ENCODE measurements at regions not wholly inside any gene's neighbourhood (a gene's known extent, or its start where the extent isn't known, plus 50 kb on each side); places are given as distances from the start of the nearest gene placed in this dataset.

GRCh38 chr6:102773636-102774035 lies 1380.1 kb downstream of the GRIK2 start (continued):
- no peak for TF ChIP-seq IRF2 (CRISPR knock-in tag; IDR thresholded peaks at IDR 0.05; ENCODE audit: borderline replicate concordance, low read depth)
- no peak for TF ChIP-seq FOXP4 (CRISPR knock-in tag; IDR thresholded peaks at IDR 0.05)

GRCh38 chr6:102766963-102767362 lies 1373.5 kb downstream of the GRIK2 start:
- Mint-ChIP-seq H3K4me3 (no peak overlapping the region), H3K27me3 (ENCODE audit: low read depth) (no peaks in the 10 kb centered on the region), H3K9me3 (peaks cover 20% of the 10 kb centered on the region), H3K36me3 (peaks cover 13% of the 10 kb centered on the region), H3K4me1 (0 out of 2 replicates have a peak, but pooled peaks cover 4% of the 10 kb centered on the region), H3K27ac (no peak overlapping the region)
- POLR2A ChIA-PET: no interaction called here
- CTCF ChIA-PET: no interaction called here
- no peak for DNase-seq (ENCODE audit: low spot score)
- TF ChIP-seq SP1 (CRISPR knock-in tag; conservative IDR thresholded peaks at IDR 0.05) (no peak), FOXP1 (CRISPR knock-in tag; IDR thresholded peaks at IDR 0.05; ENCODE audit: borderline replicate concordance) (no peak), ZNF396 (CRISPR knock-in tag; IDR thresholded peaks at IDR 0.05; ENCODE audit: borderline replicate concordance) (no peak), ATF2 (CRISPR knock-in tag; IDR thresholded peaks at IDR 0.05; ENCODE audit: borderline replicate concordance, low read depth) (no peak), AR (CRISPR knock-in tag; IDR thresholded peaks at IDR 0.05) (no peak), TEAD4 (CRISPR knock-in tag; IDR thresholded peaks at IDR 0.05) (no peak)
- no peak for ATAC-seq

GRCh38 chr6:102764317-102764716 lies 1370.8 kb downstream of the GRIK2 start:
- ChIA-PET CTCF (no interaction called here), POLR2A (no interaction called here)
- ATAC-seq (no peak), DNase-seq (ENCODE audit: low spot score) (no peak)
- Mint-ChIP-seq H3K27ac (no peak overlapping the region), H3K9me3 (peaks cover 12% of the 10 kb centered on the region), H3K4me3 (no peak overlapping the region), H3K4me1 (0 out of 2 replicates have a peak, but pooled peaks cover 4% of the 10 kb centered on the region), H3K36me3 (peaks cover 7% of the 10 kb centered on the region; the same call in 1 of the 2 replicates), H3K27me3 (ENCODE audit: low read depth) (no peaks in the 10 kb centered on the region)
- TF ChIP-seq ZNF671 (CRISPR knock-in tag; IDR thresholded peaks at IDR 0.05): no peak
- TF ChIP-seq OVOL2 (CRISPR knock-in tag; IDR thresholded peaks at IDR 0.05; ENCODE audit: borderline replicate concordance): no peak
- no peak for TF ChIP-seq ATF1 (CRISPR knock-in tag; IDR thresholded peaks at IDR 0.05)
- TF ChIP-seq ZNF416 (CRISPR knock-in tag; IDR thresholded peaks at IDR 0.05): no peak
- TF ChIP-seq ZNF423 (CRISPR knock-in tag; IDR thresholded peaks at IDR 0.05): no peak
- no peak for TF ChIP-seq NFATC4 (CRISPR knock-in tag; IDR thresholded peaks at IDR 0.05)
- TF ChIP-seq HMGXB4 (CRISPR knock-in tag; IDR thresholded peaks at IDR 0.05): no peak
- no peak for TF ChIP-seq ZBTB43 (CRISPR knock-in tag; IDR thresholded peaks at IDR 0.05)
- TF ChIP-seq NR3C1 (CRISPR knock-in tag; conservative IDR thresholded peaks at IDR 0.05; ENCODE audit: low read depth): no peak
- no peak for TF ChIP-seq NFE2L1 (CRISPR knock-in tag; IDR thresholded peaks at IDR 0.05)
- TF ChIP-seq RELA (CRISPR knock-in tag; IDR thresholded peaks at IDR 0.05; ENCODE audit: borderline replicate concordance): no peak
- TF ChIP-seq CTCF (IDR thresholded peaks at IDR 0.05): no peak
- no peak for TF ChIP-seq GRHL2 (CRISPR knock-in tag; IDR thresholded peaks at IDR 0.05; ENCODE audit: insufficient replicate concordance, severe bottlenecking)
- no peak for TF ChIP-seq ZNF219 (CRISPR knock-in tag; IDR thresholded peaks at IDR 0.05; ENCODE audit: borderline replicate concordance)
- TF ChIP-seq PRRX2 (CRISPR knock-in tag; IDR thresholded peaks at IDR 0.05): no peak
- TF ChIP-seq MLX (CRISPR knock-in tag; IDR thresholded peaks at IDR 0.05): no peak

Measured in WTC11 (cell line).